HEK293 (cell line): ENCODE measurements at regions not wholly inside any gene's neighbourhood (a gene's known extent, or its start where the extent isn't known, plus 50 kb on each side); places are given as distances from the start of the nearest gene placed in this dataset.

Experiments
- CTCF ChIA-PET: fragments of 350-600 bp; formaldehyde crosslinking; extraction: SDS; loops from one replicate; lab custom pipeline; 2021; ENCODE audit warnings: antibody characterized with exemption; lab: Yijun Ruan, JAX
- POLR2A ChIA-PET: fragments of 300-600 bp; formaldehyde crosslinking; extraction: SDS; loops from one replicate; lab custom pipeline; 2020; ENCODE audit warnings: antibody characterized with exemption, inconsistent platforms; lab: Yijun Ruan, JAX
- H3K27ac ChIP-seq: fragments of 200-500 bp; sonication (Bioruptor generic); 2 replicates; pipeline ENCODE4 v1.5.1; 2014; ENCODE audit warnings: low read depth, low read length, control low read depth, inconsistent platforms; ENCODE audit errors: extremely low read depth
- H3K36me3 ChIP-seq, 2 experiments: fragments of 200-500 bp in 1 of 2; sonication (Bioruptor generic) in 1 of 2; 1 replicate in 1 of 2; 2 replicates in 1 of 2; pipeline ENCODE4 v1.5.1; 2014 to 2017; ENCODE audit warnings: inconsistent platforms in 2 of 2, low read length in 2 of 2; ENCODE audit not compliant: control insufficient read depth in 2 of 2, insufficient read depth in 1 of 2
- H3K4me1 ChIP-seq: fragments of 200-500 bp; sonication (Bioruptor generic); 2 replicates; pipeline ENCODE4 v1.5.1; 2014; ENCODE audit warnings: mild to moderate bottlenecking, low read length, inconsistent platforms; ENCODE audit not compliant: control insufficient read depth, insufficient read depth
- H3K4me3 ChIP-seq: 2 replicates; pipeline ENCODE4 v1.5.1; 2011; ENCODE audit warnings: low read depth, mild to moderate bottlenecking, control low read depth, low read length, moderate library complexity
- H3K9me3 ChIP-seq: fragments of 200-500 bp; sonication (Bioruptor generic); 2 replicates; pipeline ENCODE4 v1.5.1; 2014; ENCODE audit warnings: low read depth, low read length, inconsistent platforms; ENCODE audit not compliant: control insufficient read depth, insufficient read depth
- KLF16 ChIP-seq: fragments of 450-650 bp; formaldehyde crosslinking; IDR thresholded peaks from 2 replicates; pipeline ENCODE4 v1.5.1; 2017; ENCODE audit warnings: missing biosample characterization, missing genetic modification characterization
- KLF7 ChIP-seq: fragments of 450-650 bp; formaldehyde crosslinking; IDR thresholded peaks from 2 replicates; pipeline ENCODE4 v1.5.1; 2016; ENCODE audit warnings: missing biosample characterization, missing genetic modification characterization, borderline replicate concordance
- RBAK ChIP-seq: fragments of 450-650 bp; formaldehyde crosslinking; IDR thresholded peaks from 2 replicates; pipeline ENCODE4 v1.5.1; 2016; ENCODE audit warnings: missing biosample characterization, missing genetic modification characterization
- ZBTB21 ChIP-seq: fragments of 450-650 bp; formaldehyde crosslinking; IDR thresholded peaks from 2 replicates; pipeline ENCODE4 v1.5.1; 2017; ENCODE audit warnings: missing biosample characterization, missing genetic modification characterization
- ZEB2 ChIP-seq: fragments of 450-650 bp; formaldehyde crosslinking; IDR thresholded peaks from 2 replicates; pipeline ENCODE4 v1.5.1; 2016; ENCODE audit warnings: missing biosample characterization, missing genetic modification characterization
- ZNF132 ChIP-seq: fragments of 450-650 bp; formaldehyde crosslinking; IDR thresholded peaks from 2 replicates; pipeline ENCODE4 v1.5.1; 2017; ENCODE audit warnings: missing biosample characterization, missing genetic modification characterization, borderline replicate concordance
- ZNF24 ChIP-seq: fragments of 450-650 bp; formaldehyde crosslinking; IDR thresholded peaks from 2 replicates; pipeline ENCODE4 v1.5.1; 2016; ENCODE audit warnings: missing biosample characterization, missing genetic modification characterization
- ZNF366 ChIP-seq: fragments of 450-650 bp; formaldehyde crosslinking; conservative IDR thresholded peaks from 2 replicates; pipeline ENCODE4 v1.5.1; 2016; ENCODE audit warnings: missing biosample characterization, missing genetic modification characterization
- ZNF37A ChIP-seq: fragments of 450-650 bp; IDR thresholded peaks from 2 replicates; pipeline ENCODE4 v1.5.1; 2018; ENCODE audit warnings: missing biosample characterization, missing genetic modification characterization
- ZNF394 ChIP-seq: fragments of 450-650 bp; formaldehyde crosslinking; IDR thresholded peaks from 2 replicates; pipeline ENCODE4 v1.5.1; 2016; ENCODE audit warnings: missing biosample characterization, missing genetic modification characterization, mild to moderate bottlenecking, moderate library complexity, borderline replicate concordance
- ZNF416 ChIP-seq: fragments of 450-650 bp; formaldehyde crosslinking; IDR thresholded peaks from 2 replicates; pipeline ENCODE4 v1.5.1; 2016; ENCODE audit warnings: missing biosample characterization, missing genetic modification characterization
- ZNF433 ChIP-seq: fragments of 450-650 bp; formaldehyde crosslinking; IDR thresholded peaks from 2 replicates; pipeline ENCODE4 v1.5.1; 2016; ENCODE audit warnings: missing biosample characterization, missing genetic modification characterization, low read depth
- ZNF530 ChIP-seq: fragments of 450-650 bp; formaldehyde crosslinking; IDR thresholded peaks from 2 replicates; pipeline ENCODE4 v1.5.1; 2016; ENCODE audit warnings: low read depth, missing biosample characterization, missing genetic modification characterization
- ZNF560 ChIP-seq: fragments of 450-650 bp; formaldehyde crosslinking; IDR thresholded peaks from 2 replicates; pipeline ENCODE4 v1.5.1; 2017; ENCODE audit warnings: missing biosample characterization, missing genetic modification characterization, borderline replicate concordance
- ZNF624 ChIP-seq: fragments of 450-650 bp; formaldehyde crosslinking; IDR thresholded peaks from 2 replicates; pipeline ENCODE4 v1.5.1; 2017; ENCODE audit warnings: missing biosample characterization, missing genetic modification characterization
- ZNF658 ChIP-seq: fragments of 450-650 bp; formaldehyde crosslinking; IDR thresholded peaks from 2 replicates; pipeline ENCODE4; 2016; ENCODE audit warnings: missing biosample characterization, missing genetic modification characterization
- ZNF747 ChIP-seq: fragments of 450-650 bp; formaldehyde crosslinking; IDR thresholded peaks from 2 replicates; pipeline ENCODE4 v1.5.1; 2016; ENCODE audit warnings: missing biosample characterization, missing genetic modification characterization
- ZNF791 ChIP-seq: fragments of 450-650 bp; formaldehyde crosslinking; IDR thresholded peaks from 2 replicates; pipeline ENCODE4 v1.5.1; 2016; ENCODE audit warnings: missing biosample characterization, missing genetic modification characterization
- ZSCAN16 ChIP-seq: fragments of 450-650 bp; formaldehyde crosslinking; IDR thresholded peaks from 2 replicates; pipeline ENCODE4 v1.5.1; 2016; ENCODE audit warnings: missing biosample characterization, missing genetic modification characterization
- TF ChIP-seq, protein P1 (sequence below): fragments of 450-650 bp; formaldehyde crosslinking; IDR thresholded peaks from 2 replicates; pipeline ENCODE4 v1.5.1; 2016; ENCODE audit warnings: missing biosample characterization, missing genetic modification characterization
- TF ChIP-seq, protein P2 (sequence below): fragments of 450-650 bp; formaldehyde crosslinking; IDR thresholded peaks from 2 replicates; pipeline ENCODE4 v1.5.1; 2017; ENCODE audit warnings: missing biosample characterization, missing genetic modification characterization
- TF ChIP-seq, protein P3 (sequence below): fragments of 450-650 bp; formaldehyde crosslinking; IDR thresholded peaks from 2 replicates; pipeline ENCODE4 v1.5.1; 2017; ENCODE audit warnings: missing biosample characterization, missing genetic modification characterization
- TF ChIP-seq, protein P4 (sequence below): fragments of 450-650 bp; formaldehyde crosslinking; IDR thresholded peaks from 2 replicates; pipeline ENCODE4 v1.5.1; 2016; ENCODE audit warnings: missing biosample characterization, missing genetic modification characterization, borderline replicate concordance

DNA sequence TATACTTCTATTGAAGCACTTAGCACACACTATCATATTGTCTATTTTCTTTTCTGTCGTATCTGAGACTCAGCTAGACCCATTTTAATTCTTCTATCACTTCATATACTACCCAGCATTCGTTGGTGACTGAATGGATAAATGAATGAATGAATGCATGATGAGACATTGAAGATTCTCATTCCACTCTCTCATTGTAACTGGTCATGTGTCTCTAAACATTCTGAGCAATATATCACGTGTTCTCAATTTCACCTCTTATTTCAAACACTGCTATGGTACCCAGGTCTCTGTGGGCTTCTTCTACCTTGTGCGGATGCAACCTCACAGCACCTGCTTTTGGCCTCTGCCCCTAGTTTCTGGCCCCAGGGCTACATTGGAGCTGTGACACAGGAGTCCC is 65.2 kb upstream of the USPL1 start:
- no peak overlapping the region for H3K27ac ChIP-seq
- no peaks in the 10 kb centered on the region for H3K9me3 ChIP-seq
- no peak overlapping the region for H3K4me3 ChIP-seq
- POLR2A ChIA-PET, result no interaction called here
- CTCF ChIA-PET, result no interaction called here
- H3K36me3 ChIP-seq, result no peaks in the 10 kb centered on the region
- TF ChIP-seq ZNF747 (no peak), ZNF416 (tag by site-specific recombination) (no peak), ZBTB21 (no peak), KLF7 (tag by site-specific recombination) (no peak), RBAK (tag by site-specific recombination) (no peak), ZNF24 (tag by site-specific recombination) (no peak), ZEB2 (tag by site-specific recombination) (no peak), ZNF394 (tag by site-specific recombination) (no peak), ZNF791 (tag by site-specific recombination) (no peak), KLF16 (tag by site-specific recombination) (no peak)
- TF ChIP-seq, protein P1, sequence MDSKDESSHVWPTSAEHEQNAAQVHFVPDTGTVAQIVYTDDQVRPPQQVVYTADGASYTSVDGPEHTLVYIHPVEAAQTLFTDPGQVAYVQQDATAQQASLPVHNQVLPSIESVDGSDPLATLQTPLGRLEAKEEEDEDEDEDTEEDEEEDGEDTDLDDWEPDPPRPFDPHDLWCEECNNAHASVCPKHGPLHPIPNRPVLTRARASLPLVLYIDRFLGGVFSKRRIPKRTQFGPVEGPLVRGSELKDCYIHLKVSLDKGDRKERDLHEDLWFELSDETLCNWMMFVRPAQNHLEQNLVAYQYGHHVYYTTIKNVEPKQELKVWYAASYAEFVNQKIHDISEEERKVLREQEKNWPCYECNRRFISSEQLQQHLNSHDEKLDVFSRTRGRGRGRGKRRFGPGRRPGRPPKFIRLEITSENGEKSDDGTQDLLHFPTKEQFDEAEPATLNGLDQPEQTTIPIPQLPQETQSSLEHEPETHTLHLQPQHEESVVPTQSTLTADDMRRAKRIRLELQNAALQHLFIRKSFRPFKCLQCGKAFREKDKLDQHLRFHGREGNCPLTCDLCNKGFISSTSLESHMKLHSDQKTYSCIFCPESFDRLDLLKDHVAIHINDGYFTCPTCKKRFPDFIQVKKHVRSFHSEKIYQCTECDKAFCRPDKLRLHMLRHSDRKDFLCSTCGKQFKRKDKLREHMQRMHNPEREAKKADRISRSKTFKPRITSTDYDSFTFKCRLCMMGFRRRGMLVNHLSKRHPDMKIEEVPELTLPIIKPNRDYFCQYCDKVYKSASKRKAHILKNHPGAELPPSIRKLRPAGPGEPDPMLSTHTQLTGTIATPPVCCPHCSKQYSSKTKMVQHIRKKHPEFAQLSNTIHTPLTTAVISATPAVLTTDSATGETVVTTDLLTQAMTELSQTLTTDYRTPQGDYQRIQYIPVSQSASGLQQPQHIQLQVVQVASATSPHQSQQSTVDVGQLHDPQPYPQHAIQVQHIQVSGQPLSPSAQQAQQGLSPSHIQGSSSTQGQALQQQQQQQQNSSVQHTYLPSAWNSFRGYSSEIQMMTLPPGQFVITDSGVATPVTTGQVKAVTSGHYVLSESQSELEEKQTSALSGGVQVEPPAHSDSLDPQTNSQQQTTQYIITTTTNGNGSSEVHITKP (tag by site-specific recombination), result no peak
- TF ChIP-seq, protein P2, sequence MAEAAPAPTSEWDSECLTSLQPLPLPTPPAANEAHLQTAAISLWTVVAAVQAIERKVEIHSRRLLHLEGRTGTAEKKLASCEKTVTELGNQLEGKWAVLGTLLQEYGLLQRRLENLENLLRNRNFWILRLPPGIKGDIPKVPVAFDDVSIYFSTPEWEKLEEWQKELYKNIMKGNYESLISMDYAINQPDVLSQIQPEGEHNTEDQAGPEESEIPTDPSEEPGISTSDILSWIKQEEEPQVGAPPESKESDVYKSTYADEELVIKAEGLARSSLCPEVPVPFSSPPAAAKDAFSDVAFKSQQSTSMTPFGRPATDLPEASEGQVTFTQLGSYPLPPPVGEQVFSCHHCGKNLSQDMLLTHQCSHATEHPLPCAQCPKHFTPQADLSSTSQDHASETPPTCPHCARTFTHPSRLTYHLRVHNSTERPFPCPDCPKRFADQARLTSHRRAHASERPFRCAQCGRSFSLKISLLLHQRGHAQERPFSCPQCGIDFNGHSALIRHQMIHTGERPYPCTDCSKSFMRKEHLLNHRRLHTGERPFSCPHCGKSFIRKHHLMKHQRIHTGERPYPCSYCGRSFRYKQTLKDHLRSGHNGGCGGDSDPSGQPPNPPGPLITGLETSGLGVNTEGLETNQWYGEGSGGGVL (tag by site-specific recombination), result no peak
- H3K4me1 ChIP-seq, result no peaks in the 10 kb centered on the region

DNA sequence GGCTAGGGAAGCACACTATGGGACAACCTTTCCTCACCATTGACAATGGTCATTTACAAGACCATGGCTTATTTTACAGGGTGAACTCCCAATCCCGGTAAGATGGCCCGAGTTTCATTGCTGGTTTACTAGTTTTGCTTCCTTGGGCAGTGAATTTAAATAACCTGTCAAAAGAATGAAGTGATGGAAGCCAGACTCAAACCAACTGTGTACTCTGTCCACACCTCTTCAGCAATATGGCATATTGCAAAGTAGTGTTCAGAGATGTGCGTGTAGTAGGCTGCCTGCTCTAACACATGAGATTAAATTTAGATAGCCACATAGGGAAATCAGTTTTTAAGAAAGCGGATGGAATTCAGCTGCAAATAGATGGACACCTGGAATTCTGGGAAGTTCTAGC is 58.4 kb upstream of the USPL1 start:
- Histone ChIP-seq H3K9me3 (no peaks in the 10 kb centered on the region), H3K27ac (no peak overlapping the region), H3K36me3 (no peaks in the 10 kb centered on the region), H3K4me1 (no peaks in the 10 kb centered on the region), H3K4me3 (no peak overlapping the region)
- ChIA-PET CTCF (no interaction called here), POLR2A (no interaction called here)
- TF ChIP-seq ZNF132 (tag by site-specific recombination) (no peak), ZNF624 (tag by site-specific recombination) (no peak), ZNF37A (no peak), ZNF530 (tag by site-specific recombination) (no peak), ZSCAN16 (no peak), ZNF560 (tag by site-specific recombination) (no peak), ZNF433 (tag by site-specific recombination) (no peak), ZNF366 (tag by site-specific recombination) (no peak), ZNF658 (no peak)
- TF ChIP-seq, protein P3, sequence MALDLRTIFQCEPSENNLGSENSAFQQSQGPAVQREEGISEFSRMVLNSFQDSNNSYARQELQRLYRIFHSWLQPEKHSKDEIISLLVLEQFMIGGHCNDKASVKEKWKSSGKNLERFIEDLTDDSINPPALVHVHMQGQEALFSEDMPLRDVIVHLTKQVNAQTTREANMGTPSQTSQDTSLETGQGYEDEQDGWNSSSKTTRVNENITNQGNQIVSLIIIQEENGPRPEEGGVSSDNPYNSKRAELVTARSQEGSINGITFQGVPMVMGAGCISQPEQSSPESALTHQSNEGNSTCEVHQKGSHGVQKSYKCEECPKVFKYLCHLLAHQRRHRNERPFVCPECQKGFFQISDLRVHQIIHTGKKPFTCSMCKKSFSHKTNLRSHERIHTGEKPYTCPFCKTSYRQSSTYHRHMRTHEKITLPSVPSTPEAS (tag by site-specific recombination), result no peak
- TF ChIP-seq, protein P4, sequence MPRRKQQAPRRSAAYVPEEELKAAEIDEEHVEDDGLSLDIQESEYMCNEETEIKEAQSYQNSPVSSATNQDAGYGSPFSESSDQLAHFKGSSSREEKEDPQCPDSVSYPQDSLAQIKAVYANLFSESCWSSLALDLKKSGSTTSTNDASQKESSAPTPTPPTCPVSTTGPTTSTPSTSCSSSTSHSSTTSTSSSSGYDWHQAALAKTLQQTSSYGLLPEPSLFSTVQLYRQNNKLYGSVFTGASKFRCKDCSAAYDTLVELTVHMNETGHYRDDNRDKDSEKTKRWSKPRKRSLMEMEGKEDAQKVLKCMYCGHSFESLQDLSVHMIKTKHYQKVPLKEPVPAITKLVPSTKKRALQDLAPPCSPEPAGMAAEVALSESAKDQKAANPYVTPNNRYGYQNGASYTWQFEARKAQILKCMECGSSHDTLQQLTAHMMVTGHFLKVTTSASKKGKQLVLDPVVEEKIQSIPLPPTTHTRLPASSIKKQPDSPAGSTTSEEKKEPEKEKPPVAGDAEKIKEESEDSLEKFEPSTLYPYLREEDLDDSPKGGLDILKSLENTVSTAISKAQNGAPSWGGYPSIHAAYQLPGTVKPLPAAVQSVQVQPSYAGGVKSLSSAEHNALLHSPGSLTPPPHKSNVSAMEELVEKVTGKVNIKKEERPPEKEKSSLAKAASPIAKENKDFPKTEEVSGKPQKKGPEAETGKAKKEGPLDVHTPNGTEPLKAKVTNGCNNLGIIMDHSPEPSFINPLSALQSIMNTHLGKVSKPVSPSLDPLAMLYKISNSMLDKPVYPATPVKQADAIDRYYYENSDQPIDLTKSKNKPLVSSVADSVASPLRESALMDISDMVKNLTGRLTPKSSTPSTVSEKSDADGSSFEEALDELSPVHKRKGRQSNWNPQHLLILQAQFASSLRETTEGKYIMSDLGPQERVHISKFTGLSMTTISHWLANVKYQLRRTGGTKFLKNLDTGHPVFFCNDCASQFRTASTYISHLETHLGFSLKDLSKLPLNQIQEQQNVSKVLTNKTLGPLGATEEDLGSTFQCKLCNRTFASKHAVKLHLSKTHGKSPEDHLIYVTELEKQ (tag by site-specific recombination), result no peak
